Endodermal cell (in vitro differentiated cells): ENCODE measurements at regions not wholly inside any gene's neighbourhood (a gene's known extent, or its start where the extent isn't known, plus 50 kb on each side); places are given as distances from the start of the nearest gene placed in this dataset.

ENCODE experiments used
- DNase-seq: peaks from one replicate; pipeline ENCODE4 v3.0.0-alpha.2; 2017
- H3K27ac ChIP-seq: 2 replicates; pipeline ENCODE4 v1.5.1; 2013; ENCODE audit warnings: mild to moderate bottlenecking, low read depth, low read length, moderate library complexity
- H3K27me3 ChIP-seq: 2 replicates; pipeline ENCODE4 v1.6.1; 2013; ENCODE audit warnings: mild to moderate bottlenecking, low read length, moderate library complexity; ENCODE audit not compliant: insufficient read depth, control insufficient read depth, poor library complexity, severe bottlenecking
- H3K36me3 ChIP-seq: 2 replicates; pipeline ENCODE4 v1.7.0; 2013; ENCODE audit warnings: mild to moderate bottlenecking, low read length, moderate library complexity; ENCODE audit not compliant: control insufficient read depth, insufficient read depth
- H3K4me1 ChIP-seq: one replicate; pipeline ENCODE4 v1.7.0; 2013; ENCODE audit warnings: low read length; ENCODE audit not compliant: control insufficient read depth, insufficient read depth
- H3K4me3 ChIP-seq: 2 replicates; pipeline ENCODE4 v1.5.1; 2013; ENCODE audit warnings: mild to moderate bottlenecking, low read length, moderate library complexity
- H3K9ac ChIP-seq: 2 replicates; pipeline ENCODE4 v1.6.1; 2013; ENCODE audit warnings: mild to moderate bottlenecking, low read length, moderate library complexity; ENCODE audit not compliant: poor library complexity, severe bottlenecking; ENCODE audit errors: extremely low read depth
- H3K9me3 ChIP-seq: 2 replicates; pipeline ENCODE4 v1.6.1; 2013; ENCODE audit warnings: mild to moderate bottlenecking, low read length, moderate library complexity; ENCODE audit not compliant: control insufficient read depth
- H3K27ac Mint-ChIP-seq: 2 replicates; pipeline ENCODE4 v1.8.0; 2020; ENCODE audit warnings: mixed read lengths
- H3K27me3 Mint-ChIP-seq: 2 replicates; pipeline ENCODE4 v1.8.0; 2021; ENCODE audit warnings: mild to moderate bottlenecking, mixed read lengths; ENCODE audit not compliant: insufficient read depth
- H3K36me3 Mint-ChIP-seq: 2 replicates; pipeline ENCODE4 v1.8.0; 2020; ENCODE audit warnings: low read depth, mixed read lengths
- H3K4me1 Mint-ChIP-seq: 2 replicates; pipeline ENCODE4 v1.8.0; 2020; ENCODE audit warnings: mixed read lengths
- H3K4me3 Mint-ChIP-seq: 2 replicates; pipeline ENCODE4 v1.8.0; 2020; ENCODE audit warnings: mild to moderate bottlenecking, moderate library complexity, mixed read lengths
- H3K9me3 Mint-ChIP-seq: 2 replicates; pipeline ENCODE4 v1.8.0; 2020; ENCODE audit warnings: mild to moderate bottlenecking, mixed read lengths
- WGBS, 2 experiments: methylation state at CpG; one replicate each; pipeline versions ENCODE4 v1.1.5 to v1.1.7; 2013; ENCODE audit warnings: missing lambda C conversion rate in 2 of 2, mixed read lengths in 1 of 2; ENCODE audit not compliant: insufficient coverage in 1 of 2, insufficient read length in 1 of 2; 5-methylcytosine and 5-hydroxymethylcytosine counted together
- TF ChIP-seq, protein P1 (sequence below): fragments of 200-600 bp; sonication (generic); conservative IDR thresholded peaks from 2 replicates; pipeline ENCODE4 v1.5.0; 2021; ENCODE audit warnings: antibody characterized with exemption, mild to moderate bottlenecking

DNA sequence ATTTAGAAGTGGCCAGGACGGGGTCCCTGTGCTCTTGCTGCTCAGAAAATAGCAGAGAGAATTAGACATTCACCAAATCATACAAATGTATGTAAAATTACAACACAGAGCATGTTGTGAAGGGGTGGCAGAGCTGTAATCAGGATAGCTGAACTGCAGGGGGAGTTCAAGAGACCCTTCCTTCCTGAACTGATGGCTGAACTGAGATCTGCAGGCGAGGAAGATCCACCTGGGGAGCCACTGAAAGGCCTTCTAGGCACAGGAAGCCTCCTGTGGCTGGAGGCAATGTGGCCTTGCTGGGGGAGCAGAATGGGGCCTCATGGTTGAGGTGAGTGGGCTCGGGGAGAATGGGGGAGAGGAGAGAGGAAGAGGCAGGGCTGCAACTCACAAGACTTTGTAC is 216.5 kb downstream of the PRDM2 start:
- H3K9me3 ChIP-seq = peaks cover 13% of the 10 kb centered on the region
- peaks cover 3% of the 10 kb centered on the region for H3K4me1 ChIP-seq
- H3K4me3 ChIP-seq = no peak overlapping the region
- Mint-ChIP-seq H3K4me1 (no peaks in the 10 kb centered on the region), H3K4me3 (no peak overlapping the region), H3K27me3 (peaks cover 17% of the 10 kb centered on the region), H3K27ac (no peak overlapping the region), H3K9me3 (peaks cover 15% of the 10 kb centered on the region), H3K36me3 (peaks cover 3% of the 10 kb centered on the region)
- peaks cover 7% of the 10 kb centered on the region for H3K27me3 ChIP-seq
- no peak overlapping the region for H3K27ac ChIP-seq
- no peaks in the 10 kb centered on the region for H3K36me3 ChIP-seq
- 71% methylated on average over 1 to 3 of the region's 3 CpGs for WGBS, 2 experiments
- TF ChIP-seq, protein P1, sequence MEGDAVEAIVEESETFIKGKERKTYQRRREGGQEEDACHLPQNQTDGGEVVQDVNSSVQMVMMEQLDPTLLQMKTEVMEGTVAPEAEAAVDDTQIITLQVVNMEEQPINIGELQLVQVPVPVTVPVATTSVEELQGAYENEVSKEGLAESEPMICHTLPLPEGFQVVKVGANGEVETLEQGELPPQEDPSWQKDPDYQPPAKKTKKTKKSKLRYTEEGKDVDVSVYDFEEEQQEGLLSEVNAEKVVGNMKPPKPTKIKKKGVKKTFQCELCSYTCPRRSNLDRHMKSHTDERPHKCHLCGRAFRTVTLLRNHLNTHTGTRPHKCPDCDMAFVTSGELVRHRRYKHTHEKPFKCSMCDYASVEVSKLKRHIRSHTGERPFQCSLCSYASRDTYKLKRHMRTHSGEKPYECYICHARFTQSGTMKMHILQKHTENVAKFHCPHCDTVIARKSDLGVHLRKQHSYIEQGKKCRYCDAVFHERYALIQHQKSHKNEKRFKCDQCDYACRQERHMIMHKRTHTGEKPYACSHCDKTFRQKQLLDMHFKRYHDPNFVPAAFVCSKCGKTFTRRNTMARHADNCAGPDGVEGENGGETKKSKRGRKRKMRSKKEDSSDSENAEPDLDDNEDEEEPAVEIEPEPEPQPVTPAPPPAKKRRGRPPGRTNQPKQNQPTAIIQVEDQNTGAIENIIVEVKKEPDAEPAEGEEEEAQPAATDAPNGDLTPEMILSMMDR = peak; percentile 48
- DNase-seq = peak; percentile 56
- no peak overlapping the region for H3K9ac ChIP-seq

DNA sequence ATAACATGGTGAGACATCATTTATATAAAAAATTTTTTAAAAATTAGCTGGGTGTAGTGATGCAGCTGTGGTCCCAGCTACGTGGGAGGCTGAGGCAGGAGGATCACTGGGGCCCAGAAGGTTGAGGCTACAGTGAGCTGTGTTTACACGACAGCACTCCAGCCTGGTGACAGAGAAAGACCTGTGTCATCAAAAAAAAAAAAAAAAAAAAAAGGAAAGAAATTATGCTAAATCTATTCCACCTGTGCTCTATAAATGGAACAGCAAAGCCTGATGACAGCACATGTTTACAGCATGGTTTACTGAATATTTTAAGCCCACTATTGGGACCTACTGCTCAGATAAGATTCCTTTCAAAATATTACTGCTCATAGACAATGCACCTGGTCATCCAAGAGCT is 217.6 kb downstream of the PRDM2 start:
- Mint-ChIP-seq H3K36me3 (peaks cover 3% of the 10 kb centered on the region), H3K4me3 (no peak overlapping the region), H3K9me3 (peaks cover 15% of the 10 kb centered on the region), H3K27me3 (peaks cover 17% of the 10 kb centered on the region), H3K27ac (no peak overlapping the region), H3K4me1 (no peaks in the 10 kb centered on the region)
- Histone ChIP-seq H3K27me3 (no peaks in the 10 kb centered on the region), H3K36me3 (no peaks in the 10 kb centered on the region), H3K4me3 (no peak overlapping the region), H3K4me1 (no peaks in the 10 kb centered on the region), H3K9me3 (peaks cover 13% of the 10 kb centered on the region), H3K9ac (no peak overlapping the region), H3K27ac (no peak overlapping the region)
- TF ChIP-seq, protein P1 = no peak
- no peak for DNase-seq
- 74% methylated on average over 2 of the region's 2 CpGs; no CpG with 5 or more reads in 1 of the 2 experiments for WGBS, 2 experiments

DNA sequence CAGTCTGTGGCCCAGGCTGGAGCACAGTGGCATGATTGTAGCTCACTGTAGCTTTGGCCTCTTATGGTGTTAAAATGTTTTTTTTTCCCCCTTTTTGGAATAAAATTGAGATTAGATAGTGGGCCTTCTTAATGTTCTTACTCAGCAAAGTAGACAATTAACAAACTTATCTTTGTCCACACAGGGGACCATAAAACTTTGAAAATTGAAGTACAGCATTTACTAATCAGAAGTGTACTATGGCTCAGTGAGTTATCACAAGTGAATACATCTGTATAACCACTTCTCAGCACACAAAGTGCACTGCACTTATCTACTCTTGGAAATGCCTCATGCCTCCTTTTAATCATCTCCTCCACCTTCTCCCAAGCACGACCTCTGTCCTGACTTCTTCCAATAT is 218.9 kb downstream of the PRDM2 start:
- H3K27ac ChIP-seq = no peak overlapping the region
- H3K36me3 Mint-ChIP-seq = peaks cover 3% of the 10 kb centered on the region
- 100% methylated on average over 1 of the region's 1 CpG; no CpG with 5 or more reads in 1 of the 2 experiments for WGBS, 2 experiments
- TF ChIP-seq, protein P1 = no peak
- H3K4me3 Mint-ChIP-seq = no peak overlapping the region
- H3K4me1 Mint-ChIP-seq = no peaks in the 10 kb centered on the region
- H3K9ac ChIP-seq = no peak overlapping the region
- H3K27me3 Mint-ChIP-seq = peaks cover 13% of the 10 kb centered on the region
- no peak for DNase-seq
- no peak overlapping the region for H3K4me3 ChIP-seq
- H3K36me3 ChIP-seq = no peaks in the 10 kb centered on the region
- no peak overlapping the region for H3K27ac Mint-ChIP-seq
- no peaks in the 10 kb centered on the region for H3K4me1 ChIP-seq
- H3K9me3 Mint-ChIP-seq = peaks cover 15% of the 10 kb centered on the region
- peaks cover 13% of the 10 kb centered on the region for H3K9me3 ChIP-seq
- no peaks in the 10 kb centered on the region for H3K27me3 ChIP-seq
